Hepatocyte (in vitro differentiated cells): ENCODE measurements at regions not wholly inside any gene's neighbourhood (a gene's known extent, or its start where the extent isn't known, plus 50 kb on each side); places are given as distances from the start of the nearest gene placed in this dataset.

ENCODE experiments used
- DNase-seq: peaks from one replicate; pipeline ENCODE4 v3.0.0-alpha.2; 2016; ENCODE audit warnings: low spot score
- H2AFZ ChIP-seq: fragments of 200-600 bp; sonication (generic); 2 replicates; pipeline ENCODE4 v1.6.0; 2016; ENCODE audit warnings: antibody characterized with exemption, mild to moderate bottlenecking
- H3K27ac ChIP-seq: fragments of 200-600 bp; sonication (generic); 2 replicates; pipeline ENCODE4 v1.5.1; 2016; ENCODE audit warnings: mild to moderate bottlenecking
- H3K27me3 ChIP-seq: fragments of 200-600 bp; sonication (generic); 2 replicates; pipeline ENCODE4 v1.6.1; 2016
- H3K36me3 ChIP-seq: fragments of 200-600 bp; sonication (generic); replicated peaks from 2 replicates; pipeline ENCODE4 v1.5.1; 2016; ENCODE audit warnings: low read depth; ENCODE audit not compliant: insufficient read depth
- H3K4me1 ChIP-seq: fragments of 200-600 bp; sonication (generic); 2 replicates; pipeline ENCODE4 v1.5.1; 2016; ENCODE audit warnings: mild to moderate bottlenecking, moderate library complexity; ENCODE audit not compliant: insufficient read depth
- H3K4me2 ChIP-seq: fragments of 200-600 bp; sonication (generic); 2 replicates; pipeline ENCODE4 v1.6.0; 2016
- H3K4me3 ChIP-seq: fragments of 200-600 bp; sonication (generic); 2 replicates; pipeline ENCODE4 v1.5.1; 2016; ENCODE audit warnings: mild to moderate bottlenecking
- H3K79me2 ChIP-seq: fragments of 200-600 bp; sonication (generic); 2 replicates; pipeline ENCODE4 v1.6.0; 2017; ENCODE audit warnings: mild to moderate bottlenecking
- H3K9me2 ChIP-seq: fragments of 200-600 bp; sonication (generic); replicated peaks from 2 replicates; pipeline ENCODE4 v1.6.0; 2017; ENCODE audit warnings: mild to moderate bottlenecking; ENCODE audit not compliant: insufficient read depth
- H3K9me3 ChIP-seq: fragments of 200-600 bp; sonication (generic); 2 replicates; pipeline ENCODE4 v1.5.1; 2016; ENCODE audit warnings: low read depth, mild to moderate bottlenecking
- H4K20me1 ChIP-seq: fragments of 200-600 bp; sonication (generic); 2 replicates; pipeline ENCODE4 v1.6.0; 2016; ENCODE audit warnings: mild to moderate bottlenecking; ENCODE audit not compliant: insufficient read depth, poor library complexity, severe bottlenecking
- EZH2 ChIP-seq: fragments of 200-600 bp; sonication (generic); IDR thresholded peaks from 2 replicates; pipeline ENCODE4 v1.6.1; 2016; ENCODE audit warnings: antibody characterized with exemption, mild to moderate bottlenecking, borderline replicate concordance
- EZH2phosphoT487 ChIP-seq: fragments of 200-600 bp; sonication (generic); IDR thresholded peaks from one replicate; pipeline ENCODE4 v1.6.1; 2018; ENCODE audit warnings: antibody characterized with exemption, mild to moderate bottlenecking, low read depth, moderate library complexity; ENCODE audit not compliant: unreplicated experiment, severe bottlenecking
- WGBS: methylation state at CpG from one replicate; pipeline ENCODE4 v1.1.6; 2016; ENCODE audit warnings: low lambda C conversion rate; ENCODE audit errors: missing lambda C conversion rate; 5-methylcytosine and 5-hydroxymethylcytosine counted together
- TF ChIP-seq, protein P1 (sequence below): fragments of 200-600 bp; sonication (generic); IDR thresholded peaks from 2 replicates; pipeline ENCODE4 v1.5.1; 2016; ENCODE audit warnings: antibody characterized with exemption, mild to moderate bottlenecking; ENCODE audit not compliant: poor library complexity

DNA sequence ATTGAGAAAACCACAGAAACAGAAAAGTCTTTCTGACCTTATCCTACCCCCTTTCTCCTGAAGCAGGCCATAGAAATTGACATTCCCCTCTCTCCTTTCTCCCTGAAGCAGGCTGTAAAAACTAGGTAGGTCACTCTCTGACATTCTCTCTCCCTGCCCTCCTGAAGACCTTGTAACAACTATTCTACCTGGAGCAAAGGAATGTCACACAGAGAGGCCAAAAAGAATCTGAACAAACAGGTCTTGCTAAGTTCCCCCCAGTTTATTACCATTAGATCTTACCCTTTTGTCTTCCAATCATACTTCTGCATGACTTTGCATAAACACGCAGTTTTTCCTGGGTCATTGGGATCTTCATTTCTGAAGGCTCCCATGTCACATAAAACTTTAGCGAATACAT lies 198.3 kb upstream of the GYPA start:
- WGBS = 85% methylated on average over 2 of the region's 2 CpGs
- no peak for DNase-seq
- Histone ChIP-seq H2AFZ (no peak overlapping the region), H3K9me3 (no peaks in the 10 kb centered on the region), H3K9me2 (no peaks in the 10 kb centered on the region), H3K27me3 (no peaks in the 10 kb centered on the region), H3K4me1 (peaks cover 5% of the 10 kb centered on the region), H4K20me1 (no peaks in the 10 kb centered on the region), H3K4me3 (no peak overlapping the region), H3K36me3 (no peaks in the 10 kb centered on the region), H3K4me2 (no peak overlapping the region), H3K27ac (peak overlapping the region; percentile 42), H3K79me2 (no peaks in the 10 kb centered on the region)
- no peak for TF ChIP-seq EZH2phosphoT487
- no peak for TF ChIP-seq EZH2
- TF ChIP-seq, protein P1, sequence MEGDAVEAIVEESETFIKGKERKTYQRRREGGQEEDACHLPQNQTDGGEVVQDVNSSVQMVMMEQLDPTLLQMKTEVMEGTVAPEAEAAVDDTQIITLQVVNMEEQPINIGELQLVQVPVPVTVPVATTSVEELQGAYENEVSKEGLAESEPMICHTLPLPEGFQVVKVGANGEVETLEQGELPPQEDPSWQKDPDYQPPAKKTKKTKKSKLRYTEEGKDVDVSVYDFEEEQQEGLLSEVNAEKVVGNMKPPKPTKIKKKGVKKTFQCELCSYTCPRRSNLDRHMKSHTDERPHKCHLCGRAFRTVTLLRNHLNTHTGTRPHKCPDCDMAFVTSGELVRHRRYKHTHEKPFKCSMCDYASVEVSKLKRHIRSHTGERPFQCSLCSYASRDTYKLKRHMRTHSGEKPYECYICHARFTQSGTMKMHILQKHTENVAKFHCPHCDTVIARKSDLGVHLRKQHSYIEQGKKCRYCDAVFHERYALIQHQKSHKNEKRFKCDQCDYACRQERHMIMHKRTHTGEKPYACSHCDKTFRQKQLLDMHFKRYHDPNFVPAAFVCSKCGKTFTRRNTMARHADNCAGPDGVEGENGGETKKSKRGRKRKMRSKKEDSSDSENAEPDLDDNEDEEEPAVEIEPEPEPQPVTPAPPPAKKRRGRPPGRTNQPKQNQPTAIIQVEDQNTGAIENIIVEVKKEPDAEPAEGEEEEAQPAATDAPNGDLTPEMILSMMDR = no peak

DNA sequence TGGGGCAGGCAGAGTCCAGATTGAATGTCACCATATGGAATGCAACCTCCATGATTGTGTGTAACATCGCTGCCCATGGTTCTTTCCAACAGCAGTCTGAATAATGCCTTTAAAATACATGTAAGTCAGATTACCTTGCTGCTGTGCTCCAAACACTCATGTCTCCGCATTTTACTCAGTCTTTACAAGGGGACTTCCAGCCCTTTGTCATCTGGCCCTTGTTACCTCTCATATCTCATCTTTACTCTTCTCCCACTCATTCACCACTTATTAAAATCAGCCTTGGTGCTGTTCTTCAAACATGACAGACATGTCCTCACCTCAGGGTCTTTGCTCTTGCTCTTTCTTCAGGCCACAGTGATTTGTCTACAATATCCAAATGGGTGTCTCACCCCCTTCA lies 200.4 kb upstream of the GYPA start:
- Histone ChIP-seq H3K9me2 (no peaks in the 10 kb centered on the region), H3K9me3 (no peaks in the 10 kb centered on the region), H3K27me3 (no peaks in the 10 kb centered on the region), H2AFZ (no peak overlapping the region), H3K79me2 (no peaks in the 10 kb centered on the region), H3K27ac (no peak overlapping the region), H3K36me3 (no peaks in the 10 kb centered on the region), H3K4me2 (no peak overlapping the region), H3K4me3 (no peak overlapping the region), H4K20me1 (no peaks in the 10 kb centered on the region), H3K4me1 (peaks cover 5% of the 10 kb centered on the region)
- TF ChIP-seq EZH2phosphoT487 = no peak
- no peak for TF ChIP-seq EZH2
- TF ChIP-seq, protein P1 = no peak
- 91% methylated on average over 2 of the region's 2 CpGs for WGBS
- DNase-seq = no peak

DNA sequence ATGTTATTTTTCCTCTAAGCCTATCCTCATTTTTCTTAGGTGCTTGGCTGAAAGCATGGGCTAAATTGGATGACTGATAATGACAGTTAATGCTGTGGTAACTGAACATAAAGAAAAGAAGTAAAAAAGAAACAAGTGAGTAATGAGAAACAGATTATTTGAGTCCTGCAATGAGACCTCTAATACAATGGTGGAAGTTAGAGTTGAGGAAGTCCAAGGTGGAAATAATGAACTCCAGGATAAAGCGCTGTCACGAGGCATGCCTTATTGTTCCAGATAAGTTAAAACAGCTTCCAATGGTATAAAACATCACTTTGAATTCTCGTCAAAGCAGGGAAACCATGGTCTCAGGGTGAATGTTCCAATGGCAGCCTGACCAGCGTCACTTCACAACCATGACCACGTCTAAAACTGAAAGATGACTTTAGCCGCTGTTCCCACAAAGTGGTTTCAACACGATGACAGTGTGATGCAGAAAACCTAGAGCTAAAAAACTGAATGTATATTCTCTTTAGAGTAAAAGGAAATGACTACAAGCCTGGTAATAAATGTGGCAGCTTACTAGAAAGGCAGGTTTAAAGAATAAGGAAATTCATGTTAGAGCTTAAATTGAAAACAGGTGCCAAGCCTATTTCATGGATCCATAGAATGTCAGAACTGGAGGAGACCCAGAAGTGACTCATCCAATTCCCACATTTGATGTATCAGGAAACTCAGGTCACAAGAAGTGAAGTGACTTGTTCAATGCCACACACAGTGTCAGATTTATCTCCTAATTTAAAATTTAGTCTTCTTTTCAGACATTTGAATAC lies 202.6 kb upstream of the GYPA start:
- 54% methylated on average over 7 of the region's 7 CpGs for WGBS
- no peaks in the 10 kb centered on the region for H3K36me3 ChIP-seq

More for the DNA sequence above, 202.6 kb upstream of the GYPA start:
- no peak overlapping the region for H2AFZ ChIP-seq
- H3K4me2 ChIP-seq = peak overlapping the region; percentile 53
- no peaks in the 10 kb centered on the region for H3K9me2 ChIP-seq
- no peaks in the 10 kb centered on the region for H3K9me3 ChIP-seq
- TF ChIP-seq EZH2 (no peak), EZH2phosphoT487 (no peak)
- TF ChIP-seq, protein P1 = no peak
- no peak overlapping the region for H3K4me3 ChIP-seq
- no peaks in the 10 kb centered on the region for H4K20me1 ChIP-seq
- no peaks in the 10 kb centered on the region for H3K27me3 ChIP-seq
- H3K27ac ChIP-seq = peak overlapping the region; percentile 54
- H3K79me2 ChIP-seq = no peaks in the 10 kb centered on the region
- no peak for DNase-seq
- peaks cover 5% of the 10 kb centered on the region for H3K4me1 ChIP-seq
